NCI-H2081 treated with DMSO at 0.1 percent for 48 hours (cell line): ENCODE measurements at regions not wholly inside any gene's neighbourhood (a gene's known extent, or its start where the extent isn't known, plus 50 kb on each side); places are given as distances from the start of the nearest gene placed in this dataset.
"Not testable (repeated sequence)": the region's sequence is repeated elsewhere in the genome, so short reads cannot be mapped to it uniquely, and the experiment has no call there.

Experiments
- DNase-seq: peaks from one replicate; lab custom pipeline; 2025; lab: John Stamatoyannopoulos, UW

DNA sequence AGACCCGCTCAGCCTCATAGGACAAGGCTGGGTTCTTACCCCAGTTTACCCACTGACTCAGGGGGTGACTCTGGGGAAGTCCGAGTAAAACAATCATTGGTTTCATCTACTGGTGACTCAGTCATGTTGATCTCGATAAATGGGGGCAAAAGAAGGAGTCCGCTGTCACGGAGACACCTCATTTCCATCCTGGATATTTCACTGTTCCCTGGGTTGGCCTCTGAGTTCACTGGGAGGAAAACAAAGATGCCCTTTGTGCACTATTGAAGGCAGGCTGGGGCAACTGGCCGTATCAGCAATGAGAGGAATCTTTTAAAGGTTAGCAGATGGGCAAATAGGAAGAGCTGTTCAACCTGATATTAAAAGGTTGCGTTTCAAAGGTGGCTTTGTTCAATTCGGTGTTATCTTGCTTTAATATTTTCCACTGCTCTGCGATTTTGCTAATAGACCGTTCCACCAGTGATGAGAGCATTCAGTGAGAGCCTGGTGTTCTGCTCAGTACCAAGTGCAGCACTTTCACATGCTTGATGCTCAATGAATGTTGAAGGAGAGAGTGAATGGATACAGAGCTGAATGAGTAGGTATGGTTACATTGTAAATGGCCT, 110.2 kb upstream of the EGFLAM start:
- DNase-seq = no peak

DNA sequence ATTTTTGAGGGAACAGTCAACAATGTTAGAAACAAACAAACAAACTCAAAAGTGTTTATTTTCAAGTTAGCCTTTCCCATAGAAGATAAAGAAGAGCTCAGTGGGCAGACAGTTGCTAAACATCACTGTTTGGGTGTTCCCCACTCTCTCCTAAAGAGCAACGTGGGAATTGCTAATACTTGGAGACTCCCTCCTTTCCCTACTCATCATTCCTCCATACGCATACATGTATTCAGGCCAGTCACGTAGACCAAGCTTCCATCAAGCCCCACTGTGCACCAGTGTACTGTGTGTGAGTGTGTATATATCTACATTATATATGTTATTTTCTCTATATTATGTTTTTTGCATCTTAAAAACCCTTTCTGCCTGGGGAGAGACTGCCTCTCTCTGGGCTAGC, 115.0 kb upstream of the EGFLAM start:
- no peak for DNase-seq

DNA sequence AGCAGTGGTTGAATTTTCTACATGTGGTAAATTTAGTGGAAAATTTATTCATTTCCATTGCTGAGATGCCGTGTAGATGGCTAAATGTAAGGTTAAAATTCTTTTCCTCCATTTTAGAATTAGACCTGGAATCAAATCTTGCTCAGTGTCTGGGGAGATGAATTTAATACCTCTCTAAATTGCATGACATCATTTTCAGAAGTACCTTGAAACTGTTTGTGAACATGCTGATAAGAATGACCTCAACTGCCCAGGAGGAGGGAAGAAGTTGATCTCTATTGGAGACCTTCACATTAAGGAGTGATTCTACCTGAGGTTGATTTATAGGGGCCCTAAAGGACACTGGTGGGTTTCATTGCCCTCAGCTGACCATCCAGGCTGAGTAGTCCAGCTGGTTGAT, 116.7 kb upstream of the EGFLAM start:
- no peak for DNase-seq

DNA sequence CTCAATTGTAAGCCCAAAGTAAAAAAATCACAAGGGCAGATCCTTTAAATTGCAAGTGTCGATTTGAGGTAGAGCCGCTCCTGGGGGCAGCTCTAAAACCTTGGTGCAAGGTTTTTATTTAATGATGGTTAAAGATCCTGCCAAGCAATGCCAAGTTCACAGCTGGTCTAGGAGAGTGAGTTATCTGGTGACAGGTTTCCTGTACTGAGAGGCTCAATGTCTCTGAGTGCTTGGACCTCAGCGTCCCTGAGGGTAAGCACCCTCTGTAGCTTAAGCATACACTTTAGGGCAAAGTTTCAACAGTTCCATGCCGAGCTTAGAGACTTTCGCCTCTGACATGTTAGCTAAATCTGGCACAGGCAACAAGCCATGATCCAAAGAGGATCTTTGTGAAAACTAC, 119.8 kb upstream of the EGFLAM start:
- DNase-seq = no peak

DNA sequence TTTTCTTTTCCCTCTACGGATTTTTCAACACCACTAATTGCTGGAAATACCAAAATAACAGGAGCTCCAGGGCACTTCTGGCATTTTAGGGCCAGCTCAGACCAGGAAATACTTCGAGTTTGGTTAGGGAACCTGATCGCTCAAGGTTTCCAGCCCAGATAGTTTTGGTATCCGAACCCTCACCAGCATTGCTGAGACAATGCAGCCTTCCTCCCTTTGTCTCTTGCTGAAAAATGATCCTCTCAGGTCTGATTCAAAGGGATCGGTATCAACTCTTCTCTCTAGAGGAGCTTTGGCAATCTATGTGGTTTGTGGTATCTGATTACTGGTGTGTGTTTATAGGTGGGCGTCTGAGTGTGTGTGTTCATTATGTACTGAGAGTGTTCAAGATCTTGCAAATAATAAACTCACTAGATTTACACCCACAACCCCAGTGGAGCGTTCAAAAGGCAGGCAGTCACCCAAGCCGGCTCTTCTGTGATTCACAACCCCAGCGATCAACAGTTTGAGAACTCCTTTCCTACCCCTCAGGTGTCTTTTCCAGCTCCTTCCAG, 122.8 kb upstream of the EGFLAM start:
- DNase-seq = no peak

DNA sequence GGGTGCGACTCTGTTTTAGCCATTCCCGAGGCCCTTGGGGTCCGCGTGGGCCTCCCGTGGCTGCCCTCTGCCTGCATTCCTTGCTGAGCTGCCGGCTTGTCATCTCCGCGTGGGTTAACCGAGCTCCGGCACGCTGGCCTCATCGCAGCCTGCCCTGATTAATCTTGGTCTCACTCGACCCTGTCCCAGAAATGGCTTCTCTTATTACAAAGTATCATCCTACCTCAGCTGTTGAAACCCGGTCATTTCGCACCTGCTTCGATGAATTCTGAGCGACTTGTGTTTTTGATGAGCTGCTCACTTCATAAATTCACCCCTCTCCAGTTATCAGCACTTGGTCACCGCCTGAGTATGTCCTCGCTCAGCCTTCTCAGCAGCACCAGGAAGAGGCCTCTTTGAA, 123.5 kb upstream of the EGFLAM start:
- no peak for DNase-seq

DNA sequence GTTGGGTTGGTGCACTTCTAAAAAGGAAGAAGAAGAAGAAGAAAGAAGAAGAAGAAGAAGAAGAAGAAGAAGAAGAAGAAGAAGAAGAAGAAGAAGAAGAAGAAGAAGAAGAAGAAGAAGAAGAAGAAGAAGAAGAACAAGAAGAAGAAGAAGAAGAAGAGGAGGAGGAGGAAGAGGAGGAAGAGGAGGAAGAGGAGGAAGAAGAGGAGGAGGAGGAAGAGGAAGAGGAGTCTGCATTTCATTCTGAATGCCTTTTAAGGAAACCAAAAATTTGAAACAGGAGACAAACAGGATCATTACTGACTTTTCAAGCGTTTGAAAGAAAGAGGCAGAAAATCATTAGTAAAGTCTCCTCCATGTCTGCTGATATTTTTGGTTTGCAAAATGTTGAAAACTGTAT, 124.1 kb upstream of the EGFLAM start:
- DNase-seq = not testable (repeated sequence)

DNA sequence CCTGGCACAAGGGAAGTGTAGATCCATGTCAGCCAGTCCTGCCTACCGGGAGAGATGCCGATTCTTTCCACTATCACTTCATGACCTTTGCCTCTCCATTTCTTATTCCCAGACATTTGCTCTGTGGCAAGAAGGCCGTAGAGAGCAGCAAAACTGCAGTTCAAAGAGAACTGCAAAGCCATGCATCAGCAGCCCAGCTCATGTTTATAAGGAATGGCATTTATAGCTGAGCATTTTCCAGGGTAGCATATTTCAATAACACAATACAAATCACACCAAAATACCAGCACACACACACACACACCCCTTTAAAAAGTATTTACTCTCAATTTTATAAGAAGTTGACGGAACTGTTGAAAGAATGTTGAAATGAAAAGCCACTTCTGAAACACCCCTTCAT, 126.7 kb upstream of the EGFLAM start:
- no peak for DNase-seq

DNA sequence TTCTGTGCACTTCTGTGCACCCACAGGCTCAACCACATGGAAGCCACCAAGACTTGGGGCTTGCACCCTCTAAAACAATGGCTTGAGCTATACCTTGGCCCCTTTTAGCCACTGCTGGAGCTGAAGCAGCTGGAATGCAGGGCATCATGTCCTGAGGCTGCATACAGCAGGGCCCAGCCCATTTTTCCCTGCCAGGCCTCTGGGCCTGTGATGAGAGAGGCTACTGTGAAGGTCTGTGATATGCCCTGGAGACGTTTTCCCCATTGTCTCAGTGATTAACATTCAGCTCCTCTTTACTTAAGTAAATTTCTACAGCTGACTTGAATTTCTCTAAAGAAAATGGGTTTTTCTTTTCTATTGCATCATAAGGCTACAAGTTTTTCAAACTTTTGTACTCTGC, 134.0 kb upstream of the EGFLAM start:
- no peak for DNase-seq

DNA sequence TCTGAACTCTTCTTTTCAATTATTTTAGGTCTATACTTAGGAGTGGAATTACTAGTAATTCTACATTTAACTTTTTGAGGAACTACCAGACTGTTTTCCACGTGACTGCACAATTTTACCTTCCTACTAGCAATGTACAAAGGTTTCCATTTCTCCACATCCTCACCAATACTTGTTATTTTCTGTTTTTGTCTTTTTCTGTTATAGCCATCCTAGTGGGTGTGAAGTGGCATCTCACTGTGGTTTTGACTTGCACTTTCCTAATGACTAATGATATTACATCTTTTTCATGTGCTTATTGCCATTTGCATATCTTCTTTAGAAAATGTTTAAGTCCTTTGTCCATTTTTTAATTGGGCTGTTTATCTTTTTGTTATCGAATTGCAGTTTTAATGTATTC, 136.9 kb upstream of the EGFLAM start:
- DNase-seq = no peak

DNA sequence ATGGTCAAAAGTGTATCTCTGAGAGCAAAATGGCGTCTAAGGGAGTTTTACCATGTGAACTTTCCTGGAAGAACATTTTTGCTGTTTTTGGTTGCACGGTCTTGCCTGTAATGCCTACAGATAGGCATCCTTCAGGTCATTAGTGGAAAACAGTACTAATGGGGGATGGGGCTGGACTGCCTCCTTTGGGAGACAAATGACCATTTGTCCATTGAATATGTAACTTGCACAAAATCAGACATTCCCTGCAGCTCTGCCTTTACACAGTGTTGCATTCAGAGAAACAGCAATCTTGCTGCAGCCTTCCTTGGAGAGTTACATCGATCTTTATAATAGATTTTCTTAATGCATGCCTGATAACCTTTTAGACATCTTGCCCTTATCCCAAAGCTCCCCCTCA, 138.5 kb upstream of the EGFLAM start:
- no peak for DNase-seq

DNA sequence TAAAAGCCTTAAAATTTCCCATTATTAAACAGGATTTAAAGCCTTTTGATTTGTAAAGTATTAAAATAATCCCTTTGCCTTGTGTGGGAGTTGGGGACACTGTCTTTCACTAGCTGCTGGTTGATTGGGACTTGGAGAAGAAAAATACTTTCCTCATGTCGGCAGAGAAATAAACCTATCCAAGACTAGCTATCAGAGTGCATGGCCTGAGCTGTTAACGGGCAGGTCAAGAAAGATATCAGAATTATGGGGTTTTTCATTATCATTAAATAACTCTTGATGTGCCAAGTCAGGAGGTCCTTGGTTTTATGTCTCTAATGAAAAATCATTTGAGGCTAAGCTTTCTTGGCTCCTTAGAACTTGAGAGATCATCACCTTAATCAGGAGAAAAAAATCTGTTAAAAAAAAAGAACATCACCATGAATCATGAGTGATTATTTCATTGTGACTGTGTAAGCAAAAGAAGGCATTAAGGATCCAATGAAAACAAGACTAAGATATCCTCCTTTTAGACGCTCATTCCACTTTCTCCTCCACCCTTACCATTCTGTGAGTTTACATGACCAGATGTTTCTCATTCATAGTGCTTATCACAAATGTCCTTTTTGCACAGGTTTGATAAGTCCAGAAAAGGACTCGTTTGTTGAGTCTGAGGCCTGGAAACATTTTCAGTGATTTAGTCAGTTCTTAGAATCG, 140.4 kb upstream of the EGFLAM start:
- no peak for DNase-seq

DNA sequence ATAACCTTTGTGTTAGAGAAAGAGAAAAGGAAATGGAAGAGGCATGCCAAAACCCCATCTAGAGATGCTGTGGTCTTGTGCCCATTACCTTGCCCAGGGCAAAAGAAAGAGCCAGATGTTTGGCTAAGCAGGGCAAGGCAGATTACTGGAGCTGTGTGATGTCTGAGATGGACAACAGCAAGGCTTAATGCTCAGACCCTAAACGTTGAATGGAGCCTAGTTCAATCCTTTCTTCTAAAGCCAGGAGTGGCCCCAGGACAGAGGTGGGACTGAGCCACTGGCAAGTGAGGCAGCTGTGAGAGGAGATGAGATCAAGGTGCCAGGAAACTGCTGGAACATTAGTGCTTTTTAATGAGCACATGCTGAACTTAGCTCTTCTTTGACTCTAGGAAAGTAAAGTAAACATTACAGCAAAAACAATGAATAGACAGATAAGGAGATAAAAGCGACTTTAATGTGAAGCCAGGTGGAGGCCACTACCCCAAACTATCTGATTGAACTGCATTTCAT, 143.0 kb upstream of the EGFLAM start:
- DNase-seq = no peak

DNA sequence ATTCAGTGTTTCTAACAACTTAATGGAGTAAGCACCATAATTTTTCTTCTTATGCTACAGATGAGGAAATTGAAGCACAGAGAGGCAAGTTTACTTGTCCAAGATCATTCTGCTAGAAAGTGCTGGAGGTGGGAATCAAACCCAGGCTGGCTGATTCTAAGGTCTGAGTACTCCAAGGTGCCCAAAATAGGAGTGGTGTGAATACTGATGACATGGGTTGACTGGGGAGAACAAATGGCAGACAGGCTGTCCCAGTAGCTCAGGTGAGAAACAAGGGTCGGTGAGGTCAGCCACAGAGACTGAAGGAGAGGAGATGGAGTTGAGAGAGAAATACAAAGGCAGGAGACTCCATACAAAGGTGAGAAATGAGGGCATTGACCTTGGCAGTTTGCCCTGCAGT, 144.5 kb upstream of the EGFLAM start:
- no peak for DNase-seq

DNA sequence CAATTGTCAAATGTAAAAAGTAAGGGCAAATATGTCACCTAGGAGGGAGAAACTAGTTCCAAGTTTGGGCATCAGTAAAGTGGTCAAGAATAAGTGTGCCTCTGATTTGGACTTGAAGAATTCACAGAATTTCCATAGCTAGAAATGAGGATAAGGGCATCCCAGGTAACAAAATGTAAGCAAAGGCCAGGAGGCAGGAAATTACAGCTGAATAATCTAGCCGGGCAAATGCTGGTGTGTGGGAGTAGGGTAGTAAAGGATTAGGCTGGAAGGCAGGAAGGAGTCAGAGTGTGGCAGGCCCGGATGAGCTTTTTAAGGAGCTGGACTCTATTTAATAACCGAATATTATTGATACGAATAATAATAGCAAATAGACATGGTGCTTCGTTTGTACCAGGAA, 144.9 kb upstream of the EGFLAM start:
- DNase-seq = no peak

DNA sequence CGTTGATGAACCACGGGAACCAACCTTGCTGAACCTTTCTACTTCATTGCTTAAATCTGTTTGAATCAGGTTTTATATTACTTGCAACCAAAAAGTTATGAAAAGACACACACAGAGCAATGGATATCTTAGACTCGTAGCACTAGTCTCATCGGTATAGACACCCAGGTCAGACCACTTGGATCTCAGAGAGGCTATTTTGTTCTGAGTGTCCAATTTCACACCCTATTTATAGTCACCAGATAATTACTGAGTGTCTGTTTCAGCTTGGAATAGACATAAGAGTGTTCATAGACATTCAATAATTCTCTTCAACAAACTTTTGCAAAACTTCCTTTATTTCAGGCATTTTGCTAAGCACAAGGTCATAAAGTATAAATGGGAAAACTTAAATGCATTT, 145.4 kb upstream of the EGFLAM start:
- DNase-seq = no peak

DNA sequence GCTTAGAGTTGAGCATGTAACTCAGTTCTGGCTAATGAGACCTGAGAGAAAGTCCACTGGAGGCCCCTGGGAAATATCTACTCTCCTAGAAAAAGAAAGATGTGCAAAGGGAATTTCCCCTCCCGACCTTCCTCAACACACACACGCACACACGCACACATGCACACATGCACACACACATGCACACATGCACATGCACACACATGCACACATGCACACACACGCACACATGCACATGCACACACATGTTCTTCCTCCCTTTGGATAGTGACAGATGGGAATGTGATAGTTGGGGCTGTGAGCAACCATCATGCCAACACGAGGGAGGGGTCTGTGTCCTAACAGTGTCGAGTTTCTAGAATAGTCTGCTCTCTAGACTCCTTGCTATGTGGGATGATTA, 148.2 kb upstream of the EGFLAM start:
- DNase-seq = no peak

DNA sequence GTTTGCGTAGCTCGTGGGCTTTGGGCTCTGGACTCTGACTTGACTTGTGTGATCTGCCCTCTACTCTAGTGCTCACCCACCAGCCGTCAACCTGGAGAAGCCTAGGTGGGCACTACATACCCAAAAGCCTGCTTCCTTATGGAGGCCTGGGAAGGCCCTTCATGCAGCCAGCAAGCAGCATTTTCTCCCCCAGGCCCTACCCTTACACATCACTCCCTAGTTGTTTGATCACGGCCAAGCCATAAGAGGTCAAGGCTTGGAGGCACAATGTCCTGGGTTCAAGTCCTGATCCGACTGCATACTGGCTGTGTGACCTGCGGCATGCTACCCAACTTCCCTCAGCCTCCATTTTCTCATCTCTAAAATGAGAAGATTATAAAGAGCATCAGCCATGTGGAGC, 151.3 kb upstream of the EGFLAM start:
- no peak for DNase-seq

DNA sequence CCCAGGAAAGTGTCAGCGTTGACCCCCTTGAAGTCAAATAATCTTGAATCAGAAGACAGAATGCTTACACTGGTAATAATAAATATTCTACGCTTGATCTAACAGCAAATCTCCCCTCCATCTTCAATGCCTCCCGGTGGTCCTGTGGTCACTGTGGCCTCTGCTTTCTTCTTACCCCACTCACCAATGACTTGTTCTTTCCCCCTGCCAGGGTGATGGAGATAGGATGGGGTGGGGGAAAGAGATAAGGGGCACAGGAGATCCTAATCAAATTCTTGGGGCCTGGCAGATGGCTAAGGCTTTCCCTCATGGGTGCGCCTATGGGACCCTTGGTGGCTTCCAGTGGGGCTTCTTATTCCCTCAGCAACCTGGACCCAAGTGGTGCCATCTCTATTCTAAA, 152.6 kb upstream of the EGFLAM start:
- no peak for DNase-seq

DNA sequence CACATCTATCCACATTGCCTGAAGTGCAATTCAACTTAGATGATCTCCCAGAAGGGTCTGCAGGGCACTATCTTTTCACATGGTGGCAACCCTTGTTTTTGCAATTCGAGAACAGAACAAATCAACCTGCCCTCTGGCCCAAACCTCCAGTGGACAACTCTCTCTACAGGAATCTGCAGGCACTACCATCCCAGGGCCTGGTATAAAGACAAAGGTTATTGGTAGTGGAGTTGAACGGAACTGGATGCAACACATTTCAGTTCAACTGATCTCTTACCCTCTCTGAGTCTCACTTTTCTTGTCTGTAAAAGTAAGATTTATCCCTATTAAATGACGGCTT, 153.2 kb upstream of the EGFLAM start:
- DNase-seq = no peak

DNA sequence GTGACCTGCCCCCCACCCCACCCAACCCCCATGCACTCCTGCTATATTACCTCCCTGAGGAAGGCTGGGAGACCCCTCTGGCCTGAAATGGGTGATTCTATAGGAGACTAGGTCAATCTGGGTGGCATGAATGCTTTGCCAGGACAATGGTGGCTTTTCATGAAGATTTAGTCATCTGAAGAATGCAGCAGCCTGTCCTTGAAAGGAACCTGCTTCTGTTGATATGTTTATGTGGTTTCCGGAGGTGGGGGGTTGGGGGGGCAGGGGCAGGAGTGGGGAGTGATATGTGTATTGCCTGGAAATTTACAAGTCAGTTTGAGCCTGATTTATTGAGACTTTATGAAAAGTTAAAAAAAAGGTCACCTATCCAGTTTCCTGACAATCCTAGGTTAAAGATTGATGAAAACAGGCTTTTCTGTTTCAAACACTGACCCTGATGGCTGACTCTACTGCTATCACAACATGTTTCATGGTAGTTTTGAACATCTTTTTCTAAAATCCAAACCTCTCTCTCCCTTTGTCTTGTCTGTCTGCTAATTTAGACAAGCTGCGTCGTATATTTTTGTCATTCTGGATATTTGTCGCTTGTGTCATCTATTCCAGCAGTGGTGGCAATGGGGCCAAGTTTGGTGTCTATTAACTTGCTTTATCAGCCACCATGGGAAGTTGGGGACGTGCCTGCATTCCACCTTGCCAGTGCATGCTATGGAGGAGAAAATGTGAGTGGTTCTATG, 153.7 kb upstream of the EGFLAM start:
- no peak for DNase-seq

DNA sequence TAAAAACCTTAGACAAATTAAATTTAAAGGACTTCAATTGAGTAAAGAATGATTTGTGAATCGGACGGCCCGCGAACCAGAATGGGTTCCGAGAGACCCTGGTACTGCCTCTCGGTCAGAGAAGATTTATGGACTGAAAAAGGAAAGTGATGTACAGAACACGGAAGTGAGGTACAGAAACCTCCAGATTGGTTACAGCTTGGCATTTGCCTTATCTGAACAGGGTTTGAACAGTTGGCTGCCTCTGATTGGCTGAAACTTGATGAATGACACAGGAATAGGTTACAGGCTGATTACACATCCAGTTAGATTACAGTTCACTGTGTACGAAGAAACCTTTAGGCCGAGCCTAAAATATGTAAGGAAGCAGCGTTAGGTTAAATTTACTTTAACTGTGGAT, 156.5 kb upstream of the EGFLAM start:
- no peak for DNase-seq
